ENCODE measurements at regions not wholly inside any gene's neighbourhood (a gene's known extent, or its start where the extent isn't known, plus 50 kb on each side); places are given as distances from the start of the nearest gene placed in this dataset.
"Not testable (repeated sequence)": the region's sequence is repeated elsewhere in the genome, so short reads cannot be mapped to it uniquely, and the experiment has no call there.

GRCh38 chr6:103154779-103155572 is 1704.7 kb downstream of the HACE1 start:
- DNase-seq (ENCODE audit: low spot score): no peak

- DNase-seq (ENCODE audit: low spot score): no peak
Measured at GRCh38 chr6:103153016-103153415, 1706.7 kb downstream of the HACE1 start.

GRCh38 chr6:103142902-103143301 is 1716.8 kb downstream of the HACE1 start:
- no peak for DNase-seq (ENCODE audit: low spot score)

DNA sequence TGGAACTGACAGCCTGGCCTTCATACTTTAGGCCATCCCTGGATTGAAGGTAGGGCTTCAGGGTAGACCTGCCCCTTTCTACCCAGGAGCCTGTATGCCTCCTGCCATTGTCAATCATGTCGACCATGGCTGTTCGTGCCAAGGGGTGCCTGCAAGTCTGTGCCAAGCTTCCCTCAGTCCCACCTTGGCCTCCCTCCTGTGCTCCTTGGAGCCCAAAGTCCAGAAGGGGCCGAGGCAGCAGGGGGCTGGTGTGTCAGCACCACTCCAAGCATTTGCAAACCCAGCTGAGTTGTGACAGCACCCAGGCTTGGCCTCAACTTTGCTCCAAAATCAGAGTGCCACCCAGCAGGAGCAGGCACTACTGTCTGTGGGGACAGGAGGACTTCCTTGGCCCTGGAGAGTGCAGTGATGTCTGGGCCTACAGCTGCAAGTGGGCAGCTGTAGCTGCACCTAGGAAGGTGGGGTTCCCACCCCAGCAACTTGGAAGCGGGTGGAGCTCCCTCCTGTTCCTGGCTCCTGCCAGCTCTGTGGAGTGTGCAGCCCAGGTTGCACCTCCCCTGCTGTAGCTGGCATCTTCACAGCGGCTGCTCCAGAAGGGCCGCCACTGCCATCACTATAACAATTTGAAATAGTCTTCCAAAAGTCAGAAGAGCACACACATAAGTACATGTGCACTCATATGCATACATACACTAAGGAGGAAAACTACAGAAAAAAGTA is 1719.3 kb downstream of the HACE1 start:
- DNase-seq (ENCODE audit: low spot score): no peak

DNA sequence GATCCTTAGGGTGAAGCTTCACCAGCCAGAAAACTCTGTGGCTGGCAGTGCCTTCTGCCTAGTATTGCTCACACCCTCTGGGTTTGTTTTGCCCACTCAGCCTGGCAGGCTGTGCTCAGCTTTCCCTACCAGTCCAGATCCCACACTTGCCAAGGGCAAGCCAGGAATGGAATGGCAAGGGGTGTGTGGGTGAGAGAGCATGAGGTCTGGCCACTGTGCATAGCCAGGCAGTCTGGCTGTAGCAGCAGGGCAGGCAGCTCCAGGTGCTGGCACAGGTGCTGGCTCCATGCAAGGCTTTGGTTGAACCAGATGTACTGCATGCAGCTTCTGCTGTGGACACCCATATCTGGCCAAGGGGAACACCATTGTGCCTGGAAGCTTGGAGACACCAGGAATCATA is 1720.3 kb downstream of the HACE1 start:
- no peak for DNase-seq (ENCODE audit: low spot score)

DNA sequence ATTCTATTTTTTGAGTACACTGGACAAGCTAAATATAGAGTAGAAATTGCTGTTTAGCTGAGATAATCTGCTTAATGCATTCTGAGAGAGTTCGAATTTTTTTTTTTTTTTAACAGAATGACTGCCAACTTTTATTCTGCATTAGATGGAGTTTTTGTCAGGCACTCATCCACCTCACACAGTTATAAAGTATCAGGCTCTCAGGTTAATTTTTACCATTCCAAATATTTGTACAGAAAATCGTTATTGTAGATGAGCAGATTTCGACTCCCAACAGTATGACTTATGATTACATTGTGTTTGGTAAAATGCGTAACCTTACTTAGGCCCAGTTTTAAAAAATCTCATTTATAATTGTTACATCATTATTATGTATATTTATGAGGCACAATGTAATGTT is 1731.0 kb downstream of the GRIK2 start:
- DNase-seq (ENCODE audit: low spot score): no peak

GRCh38 chr6:103122766-103123601 is 1729.5 kb downstream of the GRIK2 start:
- peak; percentile 79 for DNase-seq (ENCODE audit: low spot score)

- no peak for DNase-seq (ENCODE audit: low spot score)
Measured at GRCh38 chr6:103119056-103119455, 1725.5 kb downstream of the GRIK2 start.

DNA sequence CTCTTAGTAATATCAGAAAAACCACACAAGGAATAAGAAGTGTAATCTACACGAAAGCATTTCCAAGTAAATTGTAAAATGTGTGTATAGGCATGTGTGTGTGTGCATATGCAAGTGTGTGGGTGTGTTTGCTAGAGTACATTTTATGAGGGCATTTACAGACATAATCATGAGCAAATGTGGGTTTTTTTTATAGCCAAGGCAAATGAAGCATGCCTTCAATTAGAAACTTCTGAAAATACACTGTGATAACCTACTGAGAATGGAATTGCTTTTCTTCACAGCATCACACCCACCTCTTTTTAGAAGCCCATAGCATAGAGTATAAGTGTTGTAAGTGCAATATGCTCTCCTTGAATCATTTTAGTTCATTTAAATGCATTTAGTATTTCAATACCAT is 1721.1 kb downstream of the GRIK2 start:
- DNase-seq (ENCODE audit: low spot score): no peak

- no peak for DNase-seq (ENCODE audit: low spot score)
Measured at GRCh38 chr6:103113416-103113815, 1719.9 kb downstream of the GRIK2 start.

- no peak for DNase-seq (ENCODE audit: low spot score)
Measured at GRCh38 chr6:103107985-103108384, 1714.5 kb downstream of the GRIK2 start.

DNA sequence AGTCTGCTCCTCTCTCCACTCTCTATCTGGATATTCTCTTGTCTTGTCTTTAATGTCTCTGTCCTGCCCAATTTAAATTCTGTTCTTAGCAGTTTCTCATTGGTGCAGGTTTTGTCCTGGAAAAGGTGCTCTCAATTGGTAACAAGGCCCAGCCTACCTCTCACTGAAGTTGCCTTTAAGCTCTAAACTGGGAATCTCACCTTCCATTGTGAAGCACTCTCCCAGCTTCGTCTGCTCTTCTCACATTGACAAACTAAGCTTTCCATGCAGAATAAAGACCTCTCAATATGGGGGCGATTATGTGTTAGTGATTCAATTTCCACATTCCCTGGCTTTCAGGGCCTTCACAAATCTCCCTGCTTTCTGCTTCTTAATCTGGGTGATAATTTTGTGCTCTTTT is 1712.2 kb downstream of the GRIK2 start:
- DNase-seq (ENCODE audit: low spot score): no peak

DNA sequence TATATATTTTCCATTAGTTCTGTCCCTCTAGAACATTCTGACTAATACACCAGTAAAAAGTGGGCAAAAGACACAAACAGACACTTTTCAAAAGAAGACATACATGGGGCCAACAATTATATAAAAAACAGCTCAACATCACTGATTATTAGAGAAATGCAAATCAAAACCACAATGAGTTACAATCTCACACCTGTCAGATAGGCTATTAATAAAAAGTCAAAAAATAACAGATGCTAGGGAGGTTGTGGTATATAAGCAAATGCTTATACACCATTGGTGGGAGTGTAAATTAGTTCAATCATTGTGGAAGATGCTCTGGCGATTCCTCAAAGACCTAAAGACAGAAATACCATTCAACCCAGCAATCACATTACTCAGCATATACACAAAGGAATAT is 1707.8 kb downstream of the GRIK2 start:
- DNase-seq (ENCODE audit: low spot score): no peak

DNA sequence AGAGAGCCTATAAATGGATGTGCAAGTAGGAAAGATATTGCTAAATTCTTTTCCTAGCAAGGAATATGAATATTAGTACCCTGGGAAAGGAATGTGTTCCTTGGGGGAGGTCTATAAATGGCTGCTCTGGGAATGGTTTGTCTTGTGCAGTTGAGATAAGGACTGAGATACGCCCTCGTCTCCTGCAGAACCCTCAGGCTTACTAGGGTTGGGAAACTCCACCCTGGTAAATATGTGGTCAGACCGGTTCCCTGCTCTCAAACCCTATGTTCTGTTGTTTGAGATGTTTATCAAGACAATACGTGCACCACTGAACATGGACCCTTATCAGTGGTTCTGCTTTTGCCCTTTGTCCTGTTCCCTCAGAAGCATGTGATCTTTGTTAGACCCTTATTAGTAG is 1698.9 kb downstream of the GRIK2 start:
- DNase-seq (ENCODE audit: low spot score): not testable (repeated sequence)

DNA sequence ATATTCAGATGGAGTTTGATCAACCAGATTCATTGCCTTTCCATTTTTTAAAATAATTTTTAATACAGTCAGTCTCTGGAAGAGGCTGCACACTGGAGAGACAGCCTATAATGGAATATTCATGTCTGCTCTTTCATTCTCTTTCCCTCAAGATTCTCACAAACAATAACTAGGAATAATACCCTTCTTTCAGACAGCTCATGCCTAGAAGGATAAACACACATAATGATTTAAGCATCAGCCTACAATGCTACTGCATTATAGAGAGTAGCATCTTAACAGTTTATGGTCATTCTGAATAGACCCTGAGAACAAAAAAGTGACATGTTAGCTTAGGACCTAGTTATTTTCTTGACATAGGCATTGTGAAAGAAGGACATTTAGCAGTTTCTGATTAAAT is 1692.3 kb downstream of the GRIK2 start:
- DNase-seq (ENCODE audit: low spot score): no peak

DNA sequence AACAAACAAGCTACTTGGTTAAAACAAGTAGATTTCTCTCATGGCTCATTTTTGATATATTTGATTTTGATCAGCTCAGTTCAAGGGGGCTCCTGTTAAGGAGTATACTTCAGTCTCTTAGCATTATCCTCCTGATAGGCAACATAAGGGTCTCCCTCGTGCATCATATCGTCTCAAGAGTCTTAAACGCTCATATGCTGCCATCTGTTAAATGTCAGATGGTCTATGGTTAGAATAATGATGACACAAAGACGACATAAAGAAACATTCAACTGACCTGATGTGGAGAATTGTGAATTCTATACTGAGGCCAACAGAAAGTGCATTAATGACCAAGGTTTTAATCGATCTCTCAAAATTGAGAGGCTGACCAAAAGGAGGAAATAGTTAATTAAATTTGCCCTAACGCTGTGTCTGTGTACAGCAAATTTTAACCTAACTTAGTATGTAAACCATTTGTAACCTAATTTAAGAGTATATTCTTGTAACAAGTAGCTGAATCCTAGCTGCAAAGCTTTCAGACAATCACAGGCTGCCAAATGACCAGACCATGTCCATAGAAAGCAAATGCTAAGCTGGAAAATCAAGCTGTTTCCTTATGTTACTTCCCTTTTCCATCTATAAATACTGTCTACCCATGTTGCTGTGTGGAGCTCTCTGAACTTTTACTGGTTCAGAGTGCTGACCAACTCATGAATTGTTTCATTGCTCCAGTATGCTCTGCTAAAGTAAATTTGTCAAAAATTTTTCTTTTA is 1688.5 kb downstream of the GRIK2 start:
- no peak for DNase-seq (ENCODE audit: low spot score)

GRCh38 chr6:103081126-103081525 is 1687.6 kb downstream of the GRIK2 start:
- DNase-seq (ENCODE audit: low spot score): no peak

DNA sequence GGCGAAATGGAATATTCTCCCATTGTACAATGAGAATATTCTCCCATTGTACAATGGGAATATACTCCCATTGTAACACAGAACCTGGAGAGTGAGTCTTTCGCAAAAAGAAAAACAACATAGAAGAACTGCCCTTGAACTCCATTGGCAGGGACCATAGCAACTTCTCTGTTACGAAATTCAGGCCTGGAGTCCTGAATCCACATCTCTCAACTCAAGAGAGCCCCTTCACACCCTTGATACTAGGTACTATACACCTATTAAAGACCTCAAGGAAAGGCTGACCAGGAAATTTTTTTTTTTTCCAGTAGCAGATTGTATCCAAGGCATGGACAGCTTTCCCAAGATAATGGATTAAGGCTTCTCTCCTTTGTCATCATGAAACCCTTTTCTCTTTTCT is 1687.0 kb downstream of the GRIK2 start:
- no peak for DNase-seq (ENCODE audit: low spot score)

- no peak for DNase-seq (ENCODE audit: low spot score)
Measured at GRCh38 chr6:103079867-103080266, 1686.4 kb downstream of the GRIK2 start.

DNA sequence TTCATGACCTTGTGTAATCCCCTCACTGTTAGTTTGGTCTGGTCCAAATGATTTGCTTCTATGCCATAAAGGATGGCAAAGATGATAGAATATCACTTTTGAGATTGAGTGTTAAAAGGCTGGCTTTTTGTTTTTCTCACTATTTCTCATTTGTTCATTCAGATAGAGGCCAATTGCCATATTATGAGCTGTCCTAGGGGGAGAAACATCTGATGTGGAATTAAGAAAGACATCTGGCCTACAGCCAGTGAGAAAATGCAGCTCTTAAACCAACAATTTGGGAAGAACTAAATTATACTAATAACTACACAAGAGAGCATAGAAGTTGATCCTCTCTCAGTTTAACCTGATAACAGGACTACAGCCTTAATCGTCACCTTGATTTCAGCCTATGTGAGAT is 1668.6 kb downstream of the GRIK2 start:
- DNase-seq (ENCODE audit: low spot score): no peak

DNA sequence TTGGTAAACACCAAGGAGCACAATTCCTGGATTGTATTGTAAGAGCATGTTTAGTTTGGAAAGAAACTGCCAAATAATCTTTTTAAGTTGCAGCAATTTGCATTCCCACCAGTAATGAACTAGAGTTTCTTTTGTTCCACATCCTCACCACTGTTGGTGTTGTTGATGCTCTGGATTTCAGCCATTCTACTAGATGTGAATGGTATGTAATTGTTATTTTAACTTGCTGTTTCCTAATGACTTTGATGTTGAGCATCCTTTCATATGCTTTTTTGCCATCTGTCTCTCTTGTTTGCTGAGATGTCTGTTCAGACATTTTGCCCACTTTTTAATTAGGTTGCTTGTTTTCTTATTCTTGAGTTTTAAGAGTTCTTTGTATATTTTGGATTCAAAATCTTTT is 1654.1 kb downstream of the GRIK2 start:
- DNase-seq (ENCODE audit: low spot score): no peak

DNA sequence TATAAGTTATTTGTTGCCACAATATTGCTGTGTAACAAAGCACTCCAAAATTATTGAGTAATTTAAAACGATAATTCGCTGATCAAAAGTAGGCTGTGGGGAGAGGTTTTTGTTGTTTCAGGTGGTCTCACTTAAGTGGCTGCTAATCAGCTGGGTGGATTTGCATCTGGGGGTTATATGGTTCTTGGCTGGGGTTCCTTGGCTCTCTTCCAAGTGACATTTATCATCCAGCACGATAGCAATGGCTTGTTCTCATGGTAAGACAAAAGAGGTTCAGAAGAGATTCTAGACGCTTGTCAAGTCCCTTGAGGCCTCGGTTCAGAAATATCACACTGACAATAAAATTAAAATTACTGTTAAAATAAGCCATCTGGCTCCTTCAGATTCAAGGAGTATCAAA is 1648.8 kb downstream of the GRIK2 start:
- DNase-seq (ENCODE audit: low spot score): no peak
